Fibroblast of pulmonary artery (primary cell): ENCODE measurements at regions not wholly inside any gene's neighbourhood (a gene's known extent, or its start where the extent isn't known, plus 50 kb on each side); places are given as distances from the start of the nearest gene placed in this dataset.

Source experiments
- DNase-seq: peaks from one replicate; pipeline ENCODE4 v3.0.0-alpha.2; 2010; ENCODE audit warnings: low read depth
- H3K4me3 ChIP-seq: replicated peaks from 2 replicates; pipeline ENCODE4 v1.5.1; 2011; ENCODE audit warnings: low read depth, mild to moderate bottlenecking, control low read depth, low read length, moderate library complexity
- CTCF ChIP-seq: IDR thresholded peaks from 2 replicates; pipeline ENCODE4 v1.5.1; 2011; ENCODE audit warnings: mild to moderate bottlenecking, control low read depth, low read length, inconsistent platforms; ENCODE audit errors: missing control alignments

- no peak for TF ChIP-seq CTCF
- DNase-seq, result no peak
- H3K4me3 ChIP-seq, result no peak overlapping the region
Observed at GRCh38 chr12:98224584-98225221, 290.7 kb upstream of the TMPO start.

GRCh38 chr12:98227162-98227561 is 288.2 kb upstream of the TMPO start:
- H3K4me3 ChIP-seq, result no peak overlapping the region
- peak; percentile 53 for TF ChIP-seq CTCF
- DNase-seq, result peak; percentile 28

- H3K4me3 ChIP-seq, result no peak overlapping the region
- TF ChIP-seq CTCF, result no peak
- DNase-seq, result no peak
Observed at GRCh38 chr12:98228683-98229539, 286.5 kb upstream of the TMPO start.

GRCh38 chr12:98229540-98229924 is 285.9 kb upstream of the TMPO start:
- no peak overlapping the region for H3K4me3 ChIP-seq
- TF ChIP-seq CTCF, result no peak
- no peak for DNase-seq

- TF ChIP-seq CTCF, result no peak
- no peak overlapping the region for H3K4me3 ChIP-seq
- DNase-seq, result no peak
Observed at GRCh38 chr12:98232753-98233390, 282.5 kb upstream of the TMPO start.

- no peak overlapping the region for H3K4me3 ChIP-seq
- no peak for DNase-seq
- TF ChIP-seq CTCF, result no peak
Observed at GRCh38 chr12:98235301-98235700, 280.1 kb upstream of the TMPO start.
